Right forelimb (tissue), 1 donor: ENCODE measurements at regions not wholly inside any gene's neighbourhood (a gene's known extent, or its start where the extent isn't known, plus 50 kb on each side); places are given as distances from the start of the nearest gene placed in this dataset.

Experiments used
- DNase-seq: peaks from one replicate; pipeline ENCODE4 v3.0.0-alpha.2; 2018

DNA sequence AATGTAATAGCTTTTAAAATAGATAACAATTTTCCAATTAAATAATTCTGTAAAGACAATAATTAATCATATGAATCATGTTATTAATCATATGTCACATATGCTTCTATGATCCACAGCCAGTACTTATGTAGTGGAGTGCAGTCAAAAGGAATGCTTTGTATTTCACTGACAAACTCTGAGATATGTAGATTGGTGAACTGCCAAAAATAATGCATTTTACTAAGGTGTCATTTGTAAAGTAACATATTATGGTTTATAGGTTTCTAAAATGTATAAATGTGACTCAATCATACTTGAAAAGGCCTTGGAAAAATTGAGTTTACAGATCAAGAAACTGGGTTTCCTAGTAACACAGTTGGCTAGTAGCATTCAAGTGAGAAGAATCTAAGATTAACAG lies 93.8 kb upstream of the KCNH7 start:
- no peak for DNase-seq

GRCh38 chr2:162929571-162929970 lies 91.0 kb upstream of the KCNH7 start:
- DNase-seq = no peak

- DNase-seq = no peak
Observed at GRCh38 chr2:162928356-162928755, 89.8 kb upstream of the KCNH7 start.

DNA sequence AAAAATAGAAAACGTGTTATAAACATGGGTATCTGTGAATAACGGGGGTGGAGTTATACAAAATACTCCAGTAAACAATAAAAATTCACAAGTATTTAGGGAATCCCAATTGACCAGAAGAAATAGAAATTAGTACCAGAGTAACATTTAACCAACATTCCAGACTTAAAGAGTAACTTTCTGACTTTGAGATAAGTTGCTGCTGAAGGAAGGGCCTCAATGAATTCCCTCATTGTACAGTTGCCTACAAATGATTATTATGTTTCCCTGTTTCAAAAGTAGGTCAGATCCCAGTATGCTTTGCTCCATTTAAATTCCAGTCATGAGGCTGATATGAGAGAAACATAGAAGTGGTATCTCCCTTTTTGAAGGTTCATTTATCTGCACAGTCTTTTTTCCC lies 88.3 kb upstream of the KCNH7 start:
- DNase-seq = no peak

DNA sequence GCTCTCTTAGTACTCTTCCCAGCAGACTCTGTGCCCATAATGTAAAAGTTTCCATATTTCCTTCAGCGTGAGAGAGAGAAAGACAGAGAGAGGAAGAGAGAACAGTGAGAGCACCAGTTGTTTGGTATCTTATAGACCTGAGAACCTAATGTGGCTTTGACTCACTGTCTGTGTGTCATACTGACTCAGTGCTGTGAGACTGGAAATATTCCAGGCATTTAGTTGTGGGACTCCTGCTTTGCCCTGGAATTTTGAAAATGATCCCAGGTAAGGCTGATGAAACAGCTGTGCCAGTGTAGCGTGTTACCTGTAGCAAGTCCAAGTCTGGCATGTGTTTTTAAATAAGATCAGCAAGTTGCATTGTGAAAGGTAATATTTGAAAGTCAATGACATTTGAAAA lies 87.9 kb upstream of the KCNH7 start:
- DNase-seq = no peak

DNA sequence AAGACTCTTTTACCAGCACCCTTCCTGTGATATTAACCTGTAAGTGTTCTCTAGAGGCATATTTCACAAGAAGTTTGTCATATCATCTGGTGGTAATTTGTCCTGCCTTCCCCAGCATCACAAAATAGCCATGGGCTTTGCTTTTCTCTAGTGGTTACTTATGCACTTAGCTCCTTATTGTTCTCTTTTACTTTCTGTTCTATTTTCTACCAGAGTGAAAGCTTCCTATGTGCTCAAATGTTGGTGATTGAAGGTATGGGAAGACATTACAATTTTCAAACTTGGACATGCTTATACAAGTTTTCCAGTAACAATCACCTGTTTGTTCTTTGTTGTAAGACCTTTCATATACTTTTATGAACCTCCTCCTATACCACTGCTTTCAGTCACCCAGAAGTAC lies 87.0 kb upstream of the KCNH7 start:
- DNase-seq = no peak

GRCh38 chr2:162919111-162919510 lies 80.5 kb upstream of the KCNH7 start:
- DNase-seq = no peak

GRCh38 chr2:162917626-162918025 lies 79.1 kb upstream of the KCNH7 start:
- no peak for DNase-seq

- no peak for DNase-seq
Observed at GRCh38 chr2:162916286-162916801, 77.8 kb upstream of the KCNH7 start.

DNA sequence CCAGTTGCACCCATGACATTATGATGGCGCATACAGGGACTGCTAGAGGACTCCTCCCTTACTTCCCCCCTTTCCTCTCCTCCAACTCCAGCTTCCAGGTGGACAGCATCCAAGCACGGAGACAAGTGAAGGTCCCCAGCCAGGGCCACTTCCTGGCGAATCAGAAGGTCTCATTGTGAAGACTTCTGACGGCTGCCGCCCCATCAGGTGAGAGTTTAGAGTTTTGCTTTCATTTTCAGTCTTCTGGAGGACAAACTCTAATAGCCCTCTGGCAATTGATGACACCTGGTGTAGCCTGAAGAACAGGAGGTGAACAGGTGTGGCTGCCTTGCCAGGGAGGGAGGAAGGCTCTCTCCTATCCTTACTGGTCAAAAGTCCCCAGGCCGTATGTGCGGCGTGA lies 77.3 kb upstream of the KCNH7 start:
- no peak for DNase-seq

GRCh38 chr2:162914161-162914560 lies 75.6 kb upstream of the KCNH7 start:
- no peak for DNase-seq

- DNase-seq = no peak
Observed at GRCh38 chr2:162912787-162913186, 74.2 kb upstream of the KCNH7 start.

- no peak for DNase-seq
Observed at GRCh38 chr2:162908567-162908966, 70.0 kb upstream of the KCNH7 start.

DNA sequence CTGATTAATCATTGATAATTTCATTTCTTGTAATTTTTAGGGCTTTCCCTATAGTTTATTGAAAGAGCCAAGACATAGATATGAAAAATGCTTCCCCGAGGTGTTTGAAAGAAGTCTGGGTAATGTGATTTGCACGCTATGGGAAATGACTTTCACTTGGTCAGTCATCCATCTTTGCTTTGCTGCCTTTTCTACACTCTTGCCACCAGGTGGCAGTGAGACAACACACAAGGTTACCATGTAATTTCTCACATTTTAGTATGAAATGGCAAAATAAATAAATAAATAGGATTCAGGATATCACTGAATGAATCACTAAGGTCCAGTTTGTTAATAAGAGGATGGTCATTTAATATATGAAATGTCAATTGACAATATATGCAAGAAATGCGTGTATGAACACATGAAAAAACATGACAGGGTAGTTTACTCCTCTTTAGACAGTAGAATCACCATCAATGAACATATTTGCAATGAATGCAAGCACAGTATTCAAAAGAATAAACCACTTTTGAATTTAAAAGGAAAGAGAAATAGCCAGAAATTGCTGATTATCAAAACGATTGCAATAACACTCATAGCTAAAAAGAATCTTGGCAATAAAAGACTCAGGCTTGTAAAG lies 52.2 kb upstream of the KCNH7 start:
- DNase-seq = no peak

- no peak for DNase-seq
Observed at GRCh38 chr2:162888652-162889051, 50.1 kb upstream of the KCNH7 start.
